Endothelial cell of umbilical vein (primary cell): ENCODE measurements at regions not wholly inside any gene's neighbourhood (a gene's known extent, or its start where the extent isn't known, plus 50 kb on each side); places are given as distances from the start of the nearest gene placed in this dataset.

Experiments used
- CTCF ChIP-seq, 2 donors: IDR thresholded peaks; 1 replicate in 1 of 2; 2 replicates in 1 of 2; pipeline ENCODE4 v1.5.1; 2011; ENCODE audit warnings: low read length in 2 of 2, mild to moderate bottlenecking in 2 of 2, moderate library complexity in 2 of 2, control low read depth in 1 of 2, inconsistent platforms in 1 of 2, low read depth in 1 of 2; ENCODE audit not compliant: insufficient read depth in 1 of 2; ENCODE audit errors: extremely low read depth in 1 of 2
- EZH2 ChIP-seq: IDR thresholded peaks from 2 replicates; pipeline ENCODE4 v1.6.1; 2012; ENCODE audit warnings: borderline replicate concordance, low read depth, mild to moderate bottlenecking, moderate library complexity, low read length, inconsistent platforms; ENCODE audit not compliant: severe bottlenecking
- FOS ChIP-seq: IDR thresholded peaks from 2 replicates; pipeline ENCODE4 v1.6.1; 2011; ENCODE audit warnings: mild to moderate bottlenecking, low read length, moderate library complexity, borderline replicate concordance; ENCODE audit not compliant: insufficient read depth
- GATA2 ChIP-seq: IDR thresholded peaks from 2 replicates; pipeline ENCODE4 v1.7.0; 2011; ENCODE audit warnings: low read depth, mild to moderate bottlenecking, moderate library complexity, mixed read lengths, low read length; ENCODE audit not compliant: insufficient read length, insufficient read depth
- JUN ChIP-seq: IDR thresholded peaks from 2 replicates; pipeline ENCODE4 v1.6.1; 2011; ENCODE audit warnings: borderline replicate concordance, low read depth; ENCODE audit not compliant: insufficient read length, insufficient read depth
- MAX ChIP-seq: IDR thresholded peaks from 2 replicates; pipeline ENCODE4 v1.6.1; 2011; ENCODE audit not compliant: insufficient read depth, insufficient read length
- MYC ChIP-seq: IDR thresholded peaks from one replicate; pipeline ENCODE4 v1.6.1; 2011; ENCODE audit warnings: mild to moderate bottlenecking, low read depth, low read length
- POLR2A ChIP-seq: IDR thresholded peaks from 2 replicates; pipeline ENCODE4 v1.6.1; 2012; ENCODE audit warnings: low read depth, mild to moderate bottlenecking, control low read depth, low read length
- POLR2AphosphoS5 ChIP-seq: IDR thresholded peaks from 2 replicates; pipeline ENCODE4 v1.6.1; 2012; ENCODE audit warnings: low read depth, mild to moderate bottlenecking, control low read depth, low read length, moderate library complexity; ENCODE audit not compliant: insufficient read depth

GRCh38 chr18:30271716-30272115 is 770.8 kb downstream of the DSC3 start:
- TF ChIP-seq CTCF (IDR thresholded peaks at IDR 0.05; ENCODE audit: extremely low read depth in 1 of 2, insufficient read depth in 1 of 2, low read depth in 1 of 2, low read length in 2 of 2) (no peak), POLR2AphosphoS5 (no peak), POLR2A (no peak), JUN (no peak), MAX (no peak), MYC (no peak), GATA2 (no peak), FOS (no peak), EZH2 (no peak)
